ENCODE measurements at regions not wholly inside any gene's neighbourhood (a gene's known extent, or its start where the extent isn't known, plus 50 kb on each side); places are given as distances from the start of the nearest gene placed in this dataset.

DNA sequence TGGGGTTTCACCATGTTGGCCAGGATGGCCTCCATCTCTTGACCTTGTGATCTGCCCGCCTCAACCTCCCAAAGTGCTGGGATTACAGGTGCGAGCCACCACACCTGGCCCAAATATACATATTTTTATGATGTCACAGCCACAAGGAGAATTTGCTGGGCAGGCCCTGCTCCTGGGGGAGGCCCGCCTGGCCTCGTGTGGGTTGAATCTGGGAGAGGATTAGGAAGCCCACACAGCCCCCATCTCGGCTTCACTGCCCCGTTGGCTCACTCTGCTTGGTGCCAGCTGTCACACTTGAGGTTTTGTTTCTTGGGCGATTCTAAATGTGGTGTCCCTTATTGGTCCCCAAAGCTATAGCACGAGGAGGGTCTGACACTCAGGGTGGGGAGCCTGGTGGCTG is 335.7 kb upstream of the AJAP1 start:
- Histone ChIP-seq H3K27ac (ENCODE audit: low read depth, low read length) (no peak overlapping the region), H3K27me3 (ENCODE audit: control insufficient read depth, insufficient read depth, low read length) (no peaks in the 10 kb centered on the region), H3K4me3 (ENCODE audit: low read depth, low read length) (no peak overlapping the region), H3K9me3 (ENCODE audit: control insufficient read depth, insufficient read depth, low read length) (peaks cover 4% of the 10 kb centered on the region), H3K36me3 (ENCODE audit: control insufficient read depth, insufficient read depth, low read length) (no peaks in the 10 kb centered on the region), H3K4me1 (ENCODE audit: control insufficient read depth, insufficient read depth, low read length) (no peaks in the 10 kb centered on the region)
- no peak for DNase-seq (ENCODE audit: low read depth in 4 of 6, low spot score in 6 of 6)
- WGBS (ENCODE audit: insufficient coverage): 91% methylated on average over 6 of the region's 8 CpGs

DNA sequence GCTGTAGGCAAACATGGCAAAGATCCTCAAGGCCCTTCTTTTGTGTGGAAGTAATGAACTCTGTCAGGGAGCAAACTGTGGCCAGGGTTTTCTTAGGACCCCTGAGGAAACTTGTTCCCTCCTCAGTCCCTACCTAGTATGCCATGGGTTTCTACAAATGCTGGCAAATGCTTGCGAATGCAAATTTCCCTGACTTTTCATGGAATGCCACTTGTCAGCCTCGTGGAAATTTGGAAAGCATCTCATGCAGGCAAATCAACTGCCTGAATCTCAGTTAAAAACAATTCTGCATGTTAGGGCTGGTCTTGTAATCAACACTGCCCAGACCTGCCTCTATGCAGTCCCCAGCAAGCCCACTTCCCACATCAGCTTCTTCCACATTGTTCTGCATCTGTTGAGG is 334.9 kb upstream of the AJAP1 start:
- DNase-seq (ENCODE audit: low read depth in 4 of 6, low spot score in 6 of 6): peak in 1 of 6 donors; percentile 67
- H3K27ac ChIP-seq (ENCODE audit: low read depth, low read length): no peak overlapping the region

GRCh38 chr1:4322881-4323280 is 331.5 kb upstream of the AJAP1 start:
- DNase-seq (ENCODE audit: low read depth in 4 of 6, low spot score in 6 of 6): no peak
- 72% methylated on average over 7 of the region's 7 CpGs for WGBS (ENCODE audit: insufficient coverage)

More for the DNA sequence above, 334.9 kb upstream of the AJAP1 start:
- 40% methylated on average over 2 of the region's 2 CpGs for WGBS (ENCODE audit: insufficient coverage)
- no peaks in the 10 kb centered on the region for H3K4me1 ChIP-seq (ENCODE audit: control insufficient read depth, insufficient read depth, low read length)
- H3K27me3 ChIP-seq (ENCODE audit: control insufficient read depth, insufficient read depth, low read length): no peaks in the 10 kb centered on the region
- H3K36me3 ChIP-seq (ENCODE audit: control insufficient read depth, insufficient read depth, low read length): no peaks in the 10 kb centered on the region
- H3K4me3 ChIP-seq (ENCODE audit: low read depth, low read length): no peak overlapping the region
- no peaks in the 10 kb centered on the region for H3K9me3 ChIP-seq (ENCODE audit: control insufficient read depth, insufficient read depth, low read length)

DNA sequence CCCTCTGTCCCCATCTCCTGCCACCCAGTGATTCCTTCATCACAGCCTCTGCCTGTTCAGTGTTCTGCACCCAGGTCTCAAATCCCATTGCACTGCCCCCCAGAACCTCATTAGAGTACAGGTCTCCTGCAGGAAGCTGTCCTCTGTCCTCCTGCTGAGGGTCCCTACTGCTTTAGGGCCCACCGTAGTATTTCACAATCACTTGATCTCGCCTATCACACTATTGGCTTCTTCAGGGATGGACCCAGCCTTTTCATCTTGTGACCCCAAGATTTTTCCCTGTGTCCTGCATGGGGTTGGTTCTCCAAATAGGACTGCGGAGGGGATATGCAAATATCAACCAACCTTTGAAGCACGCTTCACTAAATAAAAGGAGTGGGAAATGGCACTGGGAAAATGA is 331.1 kb upstream of the AJAP1 start:
- no peak for DNase-seq (ENCODE audit: low read depth in 4 of 6, low spot score in 6 of 6)
- Histone ChIP-seq H3K4me3 (ENCODE audit: low read depth, low read length) (no peak overlapping the region), H3K27ac (ENCODE audit: low read depth, low read length) (no peak overlapping the region), H3K36me3 (ENCODE audit: control insufficient read depth, insufficient read depth, low read length) (no peaks in the 10 kb centered on the region), H3K27me3 (ENCODE audit: control insufficient read depth, insufficient read depth, low read length) (no peaks in the 10 kb centered on the region), H3K4me1 (ENCODE audit: control insufficient read depth, insufficient read depth, low read length) (no peaks in the 10 kb centered on the region), H3K9me3 (ENCODE audit: control insufficient read depth, insufficient read depth, low read length) (no peaks in the 10 kb centered on the region)
- WGBS (ENCODE audit: insufficient coverage): 87% methylated on average over 3 of the region's 4 CpGs

More at GRCh38 chr1:4322881-4323280, 331.5 kb upstream of the AJAP1 start:
- H3K27ac ChIP-seq (ENCODE audit: low read depth, low read length): no peak overlapping the region
- H3K4me3 ChIP-seq (ENCODE audit: low read depth, low read length): no peak overlapping the region
- H3K36me3 ChIP-seq (ENCODE audit: control insufficient read depth, insufficient read depth, low read length): no peaks in the 10 kb centered on the region
- no peaks in the 10 kb centered on the region for H3K9me3 ChIP-seq (ENCODE audit: control insufficient read depth, insufficient read depth, low read length)
- H3K27me3 ChIP-seq (ENCODE audit: control insufficient read depth, insufficient read depth, low read length): no peaks in the 10 kb centered on the region
- H3K4me1 ChIP-seq (ENCODE audit: control insufficient read depth, insufficient read depth, low read length): no peaks in the 10 kb centered on the region

GRCh38 chr1:4324525-4324924 is 329.9 kb upstream of the AJAP1 start:
- Histone ChIP-seq H3K4me1 (ENCODE audit: control insufficient read depth, insufficient read depth, low read length) (peaks cover 3% of the 10 kb centered on the region), H3K9me3 (ENCODE audit: control insufficient read depth, insufficient read depth, low read length) (no peaks in the 10 kb centered on the region), H3K27me3 (ENCODE audit: control insufficient read depth, insufficient read depth, low read length) (no peaks in the 10 kb centered on the region), H3K27ac (ENCODE audit: low read depth, low read length) (no peak overlapping the region), H3K36me3 (ENCODE audit: control insufficient read depth, insufficient read depth, low read length) (no peaks in the 10 kb centered on the region), H3K4me3 (ENCODE audit: low read depth, low read length) (no peak overlapping the region)
- DNase-seq (ENCODE audit: low read depth in 4 of 6, low spot score in 6 of 6): no peak
- 79% methylated on average over 6 of the region's 9 CpGs for WGBS (ENCODE audit: insufficient coverage)

- H3K27me3 ChIP-seq (ENCODE audit: control insufficient read depth, insufficient read depth, low read length): no peaks in the 10 kb centered on the region
- no peaks in the 10 kb centered on the region for H3K36me3 ChIP-seq (ENCODE audit: control insufficient read depth, insufficient read depth, low read length)
- no peak for DNase-seq (ENCODE audit: low read depth in 4 of 6, low spot score in 6 of 6)
- WGBS (ENCODE audit: insufficient coverage): 100% methylated on average over 1 of the region's 2 CpGs
- no peak overlapping the region for H3K4me3 ChIP-seq (ENCODE audit: low read depth, low read length)
- peaks cover 22% of the 10 kb centered on the region for H3K4me1 ChIP-seq (ENCODE audit: control insufficient read depth, insufficient read depth, low read length)
- H3K9me3 ChIP-seq (ENCODE audit: control insufficient read depth, insufficient read depth, low read length): no peaks in the 10 kb centered on the region
- no peak overlapping the region for H3K27ac ChIP-seq (ENCODE audit: low read depth, low read length)
Observed at GRCh38 chr1:4327142-4327541, 327.3 kb upstream of the AJAP1 start.

DNA sequence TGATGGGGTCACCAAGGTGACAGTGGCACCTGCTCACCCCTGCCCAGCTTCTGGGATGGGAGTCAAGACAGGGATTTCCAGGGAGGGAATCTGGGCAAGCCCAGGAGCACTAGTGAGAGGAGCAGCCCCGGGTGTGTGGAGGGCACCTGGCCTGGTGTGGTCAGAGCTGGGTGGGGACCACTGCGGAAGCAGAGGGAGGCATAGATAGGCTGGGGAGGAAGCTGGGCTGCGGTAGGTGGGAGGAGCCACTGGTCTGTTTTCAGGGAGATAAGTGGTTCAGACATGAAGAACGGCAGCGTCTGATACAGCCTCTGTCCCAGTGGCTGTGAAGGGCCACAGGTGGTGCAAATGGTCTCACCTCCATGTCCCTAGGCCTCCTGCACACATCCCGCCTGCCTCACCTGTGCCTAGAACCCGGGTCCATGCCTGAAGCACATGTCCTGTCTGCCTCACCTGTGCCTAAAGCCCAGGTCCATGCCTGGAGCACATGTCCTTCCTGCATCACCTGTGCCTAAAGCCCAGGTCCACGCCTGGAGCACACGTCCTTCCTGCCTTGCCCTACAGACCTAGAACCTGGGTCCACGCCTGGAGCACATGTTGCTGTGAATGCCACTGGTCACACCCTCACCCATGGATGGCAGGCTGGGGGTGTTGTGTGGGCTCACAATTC is 325.9 kb upstream of the AJAP1 start:
- H3K36me3 ChIP-seq (ENCODE audit: control insufficient read depth, insufficient read depth, low read length): no peaks in the 10 kb centered on the region
- H3K27me3 ChIP-seq (ENCODE audit: control insufficient read depth, insufficient read depth, low read length): no peaks in the 10 kb centered on the region
- no peak overlapping the region for H3K4me3 ChIP-seq (ENCODE audit: low read depth, low read length)
- 94% methylated on average over 10 of the region's 10 CpGs for WGBS (ENCODE audit: insufficient coverage)
- no peak for DNase-seq (ENCODE audit: low read depth in 4 of 6, low spot score in 6 of 6)
- no peak overlapping the region for H3K27ac ChIP-seq (ENCODE audit: low read depth, low read length)
- peaks cover 22% of the 10 kb centered on the region for H3K4me1 ChIP-seq (ENCODE audit: control insufficient read depth, insufficient read depth, low read length)
- H3K9me3 ChIP-seq (ENCODE audit: control insufficient read depth, insufficient read depth, low read length): no peaks in the 10 kb centered on the region

DNA sequence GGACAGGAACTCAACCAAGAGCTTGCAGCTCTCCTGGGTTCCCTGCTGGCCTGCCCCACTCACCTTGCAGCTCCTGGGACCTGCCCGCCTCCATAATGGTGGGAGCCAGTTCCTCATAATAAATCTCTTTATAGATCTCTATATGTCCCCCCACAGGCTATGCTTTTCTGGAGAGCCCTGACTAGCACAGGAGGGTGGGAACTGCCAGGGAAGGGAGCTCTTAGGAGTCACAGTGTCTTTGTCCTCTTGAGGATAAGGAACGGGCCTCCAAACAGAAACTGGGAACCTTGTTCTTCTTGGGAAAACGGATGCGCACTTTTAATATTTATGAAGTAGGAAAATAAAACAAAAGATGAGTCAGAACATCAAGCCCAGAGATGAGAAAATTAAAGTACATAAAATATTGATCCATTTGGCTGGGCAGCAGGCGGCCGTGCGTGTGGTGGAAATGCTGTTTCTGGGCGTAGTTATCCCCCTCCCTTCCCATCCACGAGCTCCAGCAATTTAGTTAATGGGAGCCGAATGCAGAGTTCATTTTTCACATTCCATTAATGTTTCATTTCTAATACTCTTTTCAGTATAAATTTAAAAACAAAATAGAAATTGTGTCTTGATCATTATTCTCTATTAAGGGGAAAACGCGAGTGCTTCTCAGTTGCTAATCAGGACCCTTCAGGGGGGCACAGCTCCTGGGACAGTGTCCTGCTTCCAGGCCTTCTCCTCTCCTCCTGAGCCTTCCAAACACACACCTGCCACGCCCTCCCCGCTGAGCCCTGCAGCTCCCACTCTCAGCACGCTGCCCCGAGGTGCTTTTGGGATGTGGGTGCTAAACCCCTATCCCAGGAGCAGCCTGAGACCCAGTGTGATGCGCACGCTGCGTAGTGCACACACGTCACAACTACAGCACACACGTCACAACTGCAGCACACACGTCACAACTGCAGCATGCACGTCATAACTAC is 323.3 kb upstream of the AJAP1 start:
- WGBS (ENCODE audit: insufficient coverage): 87% methylated on average over 11 of the region's 23 CpGs
- H3K4me1 ChIP-seq (ENCODE audit: control insufficient read depth, insufficient read depth, low read length): peaks cover 22% of the 10 kb centered on the region
- peak in 1 of 6 donors; percentile 83 for DNase-seq (ENCODE audit: low read depth in 4 of 6, low spot score in 6 of 6)
- H3K36me3 ChIP-seq (ENCODE audit: control insufficient read depth, insufficient read depth, low read length): no peaks in the 10 kb centered on the region
- H3K27ac ChIP-seq (ENCODE audit: low read depth, low read length): no peak overlapping the region
- no peaks in the 10 kb centered on the region for H3K9me3 ChIP-seq (ENCODE audit: control insufficient read depth, insufficient read depth, low read length)
- no peaks in the 10 kb centered on the region for H3K27me3 ChIP-seq (ENCODE audit: control insufficient read depth, insufficient read depth, low read length)
- H3K4me3 ChIP-seq (ENCODE audit: low read depth, low read length): no peak overlapping the region

DNA sequence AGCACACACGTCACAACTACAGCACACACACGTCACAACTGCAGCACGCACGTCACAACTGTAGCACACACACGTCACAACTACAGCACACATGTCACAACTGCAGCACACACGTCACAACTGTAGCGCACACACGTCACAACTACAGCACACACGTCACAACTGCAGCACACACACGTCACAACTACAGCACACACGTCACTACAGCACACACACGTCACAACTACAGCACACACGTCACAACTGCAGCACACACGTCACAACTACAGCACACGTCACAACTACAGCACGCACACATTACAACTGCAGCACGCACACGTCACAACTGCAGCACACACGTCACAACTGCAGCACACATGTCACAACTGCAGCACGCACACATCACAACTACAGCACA is 322.6 kb upstream of the AJAP1 start:
- WGBS (ENCODE audit: insufficient coverage): 93% methylated on average over 19 of the region's 20 CpGs
- no peak for DNase-seq (ENCODE audit: low read depth in 4 of 6, low spot score in 6 of 6)

More for the DNA sequence above, 322.6 kb upstream of the AJAP1 start:
- Histone ChIP-seq H3K27ac (ENCODE audit: low read depth, low read length) (no peak overlapping the region), H3K9me3 (ENCODE audit: control insufficient read depth, insufficient read depth, low read length) (no peaks in the 10 kb centered on the region), H3K36me3 (ENCODE audit: control insufficient read depth, insufficient read depth, low read length) (no peaks in the 10 kb centered on the region), H3K27me3 (ENCODE audit: control insufficient read depth, insufficient read depth, low read length) (no peaks in the 10 kb centered on the region), H3K4me1 (ENCODE audit: control insufficient read depth, insufficient read depth, low read length) (peaks cover 22% of the 10 kb centered on the region), H3K4me3 (ENCODE audit: low read depth, low read length) (no peak overlapping the region)

Measured in spinal cord (tissue), 9 donors.